Fibroblast of the aortic adventitia (primary cell): ENCODE measurements at regions not wholly inside any gene's neighbourhood (a gene's known extent, or its start where the extent isn't known, plus 50 kb on each side); places are given as distances from the start of the nearest gene placed in this dataset.

ENCODE experiments used
- DNase-seq: peaks from one replicate; pipeline ENCODE4 v3.0.0-alpha.2; 2010; ENCODE audit warnings: low read depth
- H3K4me3 ChIP-seq: 2 replicates; pipeline ENCODE4 v1.5.1; 2011; ENCODE audit warnings: low read depth, mild to moderate bottlenecking, control low read depth, low read length, moderate library complexity
- TF ChIP-seq, protein P1 (sequence below): IDR thresholded peaks from 2 replicates; pipeline ENCODE4 v1.5.1; 2011; ENCODE audit warnings: mild to moderate bottlenecking, low read length, control low read depth, inconsistent platforms; ENCODE audit not compliant: insufficient read depth

DNA sequence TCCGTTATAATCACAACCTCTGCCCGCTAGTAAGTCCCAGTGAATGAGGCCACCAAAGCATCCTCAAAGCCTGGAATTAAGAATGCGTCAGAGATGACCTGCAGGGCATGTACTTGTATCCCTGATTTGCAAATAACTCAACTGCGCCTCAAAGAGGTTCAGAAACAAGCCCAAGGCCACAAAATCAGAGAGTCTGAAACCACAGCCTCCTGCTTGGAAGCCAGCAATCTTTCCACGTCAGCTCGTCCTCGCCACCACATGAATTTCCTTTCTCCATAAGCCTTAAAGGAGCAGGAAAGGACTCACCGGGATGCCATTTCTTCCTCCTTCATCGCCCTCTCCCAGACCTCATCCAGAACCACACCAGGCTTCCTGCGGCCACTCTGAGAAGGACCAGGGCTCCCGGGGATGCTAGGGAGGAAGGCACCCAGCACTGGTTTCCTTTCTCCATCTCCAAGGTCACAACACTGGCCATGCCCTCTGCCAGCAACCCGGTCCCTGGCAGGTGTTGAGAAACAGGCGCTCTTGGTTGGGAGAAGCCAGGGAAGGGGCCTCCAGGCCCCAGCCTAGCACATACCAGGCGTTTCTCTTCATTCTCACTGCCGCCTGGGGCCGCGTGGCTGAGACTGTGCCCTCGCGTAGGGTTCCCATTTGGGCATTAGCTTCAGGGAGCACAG lies 191.2 kb upstream of the DIO3 start:
- no peak overlapping the region for H3K4me3 ChIP-seq
- TF ChIP-seq, protein P1, sequence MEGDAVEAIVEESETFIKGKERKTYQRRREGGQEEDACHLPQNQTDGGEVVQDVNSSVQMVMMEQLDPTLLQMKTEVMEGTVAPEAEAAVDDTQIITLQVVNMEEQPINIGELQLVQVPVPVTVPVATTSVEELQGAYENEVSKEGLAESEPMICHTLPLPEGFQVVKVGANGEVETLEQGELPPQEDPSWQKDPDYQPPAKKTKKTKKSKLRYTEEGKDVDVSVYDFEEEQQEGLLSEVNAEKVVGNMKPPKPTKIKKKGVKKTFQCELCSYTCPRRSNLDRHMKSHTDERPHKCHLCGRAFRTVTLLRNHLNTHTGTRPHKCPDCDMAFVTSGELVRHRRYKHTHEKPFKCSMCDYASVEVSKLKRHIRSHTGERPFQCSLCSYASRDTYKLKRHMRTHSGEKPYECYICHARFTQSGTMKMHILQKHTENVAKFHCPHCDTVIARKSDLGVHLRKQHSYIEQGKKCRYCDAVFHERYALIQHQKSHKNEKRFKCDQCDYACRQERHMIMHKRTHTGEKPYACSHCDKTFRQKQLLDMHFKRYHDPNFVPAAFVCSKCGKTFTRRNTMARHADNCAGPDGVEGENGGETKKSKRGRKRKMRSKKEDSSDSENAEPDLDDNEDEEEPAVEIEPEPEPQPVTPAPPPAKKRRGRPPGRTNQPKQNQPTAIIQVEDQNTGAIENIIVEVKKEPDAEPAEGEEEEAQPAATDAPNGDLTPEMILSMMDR: no peak
- DNase-seq: no peak

DNA sequence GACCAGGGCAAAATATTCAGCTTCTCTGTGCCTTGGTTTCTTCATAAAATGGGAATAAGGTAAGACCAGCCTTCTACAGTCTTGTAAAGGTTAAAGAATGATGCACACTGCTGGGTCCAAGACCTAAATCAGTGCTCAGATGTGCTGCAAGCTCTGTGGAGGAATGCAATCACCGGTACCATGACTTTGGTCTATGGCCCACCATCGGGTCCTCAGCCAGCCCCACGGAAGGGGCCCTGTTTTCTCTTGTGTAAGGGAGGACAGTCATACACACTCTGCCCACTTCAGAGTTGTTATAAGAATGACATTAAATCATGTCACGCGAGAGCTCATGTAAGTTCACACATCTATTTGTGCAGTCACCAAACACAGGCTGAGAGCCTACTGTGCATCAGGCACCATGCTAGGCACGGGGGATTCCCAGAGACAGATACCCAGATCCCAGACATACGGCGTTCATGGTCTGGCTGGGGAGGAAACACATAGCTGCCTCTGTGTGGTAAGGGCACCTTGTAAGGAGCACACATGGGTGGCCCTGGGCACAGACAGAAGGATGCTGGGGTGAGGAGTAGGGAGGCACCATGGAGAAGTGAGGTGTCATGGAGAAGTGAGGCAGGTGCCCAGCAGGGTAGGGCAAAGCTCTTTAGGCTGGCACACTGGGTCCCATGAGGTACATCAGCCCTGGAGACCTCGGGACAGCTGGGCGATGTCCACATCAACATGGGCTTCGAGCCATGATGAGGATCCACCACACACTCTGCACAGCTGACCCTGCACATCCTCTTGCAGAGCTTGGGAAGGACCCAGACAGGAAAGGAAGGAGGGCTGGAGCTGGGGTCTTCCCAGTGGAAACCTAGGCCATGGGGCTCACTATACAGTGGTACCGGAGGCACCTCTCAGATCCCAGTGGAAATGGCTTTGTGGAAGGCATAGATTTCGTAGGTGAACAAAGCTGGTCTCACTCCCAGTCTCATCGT lies 190.4 kb upstream of the DIO3 start:
- TF ChIP-seq, protein P1: no peak

GRCh38 chr14:101371799-101372793 lies 189.2 kb upstream of the DIO3 start:
- TF ChIP-seq, protein P1: no peak
- DNase-seq: no peak
- no peak overlapping the region for H3K4me3 ChIP-seq

More for the DNA sequence above, 190.4 kb upstream of the DIO3 start:
- H3K4me3 ChIP-seq: no peak overlapping the region
- no peak for DNase-seq

DNA sequence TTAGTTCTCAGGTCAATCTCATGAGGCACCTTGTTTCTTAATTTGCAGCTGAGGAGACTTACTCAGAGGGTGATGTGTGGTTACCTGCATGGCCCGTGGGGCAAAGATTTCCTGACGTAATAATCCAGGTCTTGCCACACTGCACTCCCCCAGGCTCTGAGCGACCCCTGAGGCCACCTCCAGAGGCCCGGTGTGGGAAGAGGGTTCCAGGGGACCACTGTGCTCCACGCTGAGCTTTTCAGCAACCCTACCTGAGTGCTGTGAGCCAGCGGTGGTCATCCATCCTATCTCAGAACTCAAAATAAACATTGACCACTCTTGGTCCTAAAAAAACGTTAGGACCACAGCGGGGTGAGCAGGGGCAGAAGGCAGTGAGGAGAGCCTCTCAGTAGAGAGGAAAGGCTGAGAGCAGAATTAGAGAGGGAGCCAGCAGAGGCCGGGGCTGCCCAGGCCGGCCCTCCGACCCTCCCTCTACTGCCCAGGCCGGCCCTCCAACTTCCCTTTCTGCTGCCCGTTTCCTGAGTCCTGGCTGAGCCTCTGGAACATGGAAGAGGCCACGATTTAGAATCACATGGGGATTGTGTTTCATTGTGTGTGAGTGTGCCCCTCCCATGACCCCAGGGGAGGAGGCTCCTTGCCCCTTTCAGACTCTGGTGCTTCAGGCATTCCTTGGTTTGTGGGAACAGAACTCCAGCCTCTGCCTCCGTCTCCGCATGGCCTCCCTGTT lies 188.2 kb upstream of the DIO3 start:
- TF ChIP-seq, protein P1: no peak
- H3K4me3 ChIP-seq: no peak overlapping the region
- DNase-seq: no peak

- DNase-seq: no peak
- no peak overlapping the region for H3K4me3 ChIP-seq
- TF ChIP-seq, protein P1: no peak
Measured at GRCh38 chr14:101373690-101374295, 187.5 kb upstream of the DIO3 start.
